MM.1S (cell line): ENCODE measurements at regions not wholly inside any gene's neighbourhood (a gene's known extent, or its start where the extent isn't known, plus 50 kb on each side); places are given as distances from the start of the nearest gene placed in this dataset.

Experiments
- DNase-seq: peaks from one replicate; pipeline ENCODE4 v3.0.0-alpha.2; 2015
- H2AFZ ChIP-seq: fragments of 300-600 bp; sonication (generic); 2 replicates; pipeline ENCODE4 v1.6.0; 2016; ENCODE audit warnings: antibody characterized with exemption, low read length
- H3F3A ChIP-seq: fragments of 300-600 bp; sonication (generic); 2 replicates; pipeline ENCODE4 v1.6.1; 2016; ENCODE audit warnings: mild to moderate bottlenecking, antibody characterized with exemption, low read length, moderate library complexity, mixed read lengths; ENCODE audit not compliant: insufficient read depth
- H3K27ac ChIP-seq: fragments of 300-600 bp; sonication (generic); 2 replicates; pipeline ENCODE4 v1.5.1; 2016; ENCODE audit warnings: mild to moderate bottlenecking, low read length
- H3K27me3 ChIP-seq: fragments of 300-600 bp; sonication (generic); replicated peaks from 2 replicates; pipeline ENCODE4 v1.6.0; 2016; ENCODE audit warnings: low read length; ENCODE audit not compliant: insufficient read depth
- H3K36me3 ChIP-seq: fragments of 300-600 bp; sonication (generic); replicated peaks from 2 replicates; pipeline ENCODE4 v1.6.1; 2016; ENCODE audit warnings: mild to moderate bottlenecking, low read length, mixed read lengths; ENCODE audit not compliant: insufficient read depth
- H3K4me1 ChIP-seq: fragments of 300-600 bp; sonication (generic); 2 replicates; pipeline ENCODE4 v1.6.1; 2016; ENCODE audit warnings: low read length, mixed read lengths
- H3K4me2 ChIP-seq: fragments of 300-600 bp; sonication (generic); 2 replicates; pipeline ENCODE4 v1.6.0; 2016; ENCODE audit warnings: low read depth, low read length
- H3K4me3 ChIP-seq: fragments of 300-600 bp; sonication (generic); 2 replicates; pipeline ENCODE4 v1.5.1; 2016; ENCODE audit warnings: low read length, mixed read lengths
- H3K79me2 ChIP-seq: fragments of 300-600 bp; sonication (generic); 2 replicates; pipeline ENCODE4 v1.6.1; 2016; ENCODE audit warnings: mixed run types, low read length, mixed read lengths
- H3K9ac ChIP-seq: fragments of 300-600 bp; sonication (generic); 2 replicates; pipeline ENCODE4 v1.6.1; 2016; ENCODE audit warnings: low read length, mixed read lengths
- H3K9me2 ChIP-seq: fragments of 300-600 bp; sonication (generic); replicated peaks from 2 replicates; pipeline ENCODE4 v1.6.1; 2016; ENCODE audit warnings: mild to moderate bottlenecking, low read length, mixed read lengths; ENCODE audit not compliant: insufficient read depth
- H3K9me3 ChIP-seq: fragments of 300-600 bp; sonication (generic); replicated peaks from 2 replicates; pipeline ENCODE4 v1.6.1; 2016; ENCODE audit warnings: mild to moderate bottlenecking, low read length, mixed read lengths; ENCODE audit not compliant: insufficient read depth
- H4K20me1 ChIP-seq: fragments of 300-600 bp; sonication (generic); 2 replicates; pipeline ENCODE4 v1.6.1; 2016; ENCODE audit warnings: mild to moderate bottlenecking, low read length, moderate library complexity, mixed read lengths; ENCODE audit not compliant: insufficient read depth
- EZH2 ChIP-seq: fragments of 300-600 bp; sonication (generic); optimal IDR thresholded peaks from 2 replicates; pipeline ENCODE3; 2017; ENCODE audit warnings: low read depth, mild to moderate bottlenecking, antibody characterized with exemption, low read length, mixed read lengths
- EZH2phosphoT487 ChIP-seq: fragments of 300-600 bp; sonication (generic); IDR thresholded peaks from 2 replicates; pipeline ENCODE4 v1.6.1; 2018; ENCODE audit warnings: antibody characterized with exemption, low read length
- TF ChIP-seq, protein P1 (sequence below): fragments of 300-600 bp; sonication (generic); IDR thresholded peaks from 2 replicates; pipeline ENCODE4 v1.5.1; 2016; ENCODE audit warnings: antibody characterized with exemption, low read length, mixed read lengths

DNA sequence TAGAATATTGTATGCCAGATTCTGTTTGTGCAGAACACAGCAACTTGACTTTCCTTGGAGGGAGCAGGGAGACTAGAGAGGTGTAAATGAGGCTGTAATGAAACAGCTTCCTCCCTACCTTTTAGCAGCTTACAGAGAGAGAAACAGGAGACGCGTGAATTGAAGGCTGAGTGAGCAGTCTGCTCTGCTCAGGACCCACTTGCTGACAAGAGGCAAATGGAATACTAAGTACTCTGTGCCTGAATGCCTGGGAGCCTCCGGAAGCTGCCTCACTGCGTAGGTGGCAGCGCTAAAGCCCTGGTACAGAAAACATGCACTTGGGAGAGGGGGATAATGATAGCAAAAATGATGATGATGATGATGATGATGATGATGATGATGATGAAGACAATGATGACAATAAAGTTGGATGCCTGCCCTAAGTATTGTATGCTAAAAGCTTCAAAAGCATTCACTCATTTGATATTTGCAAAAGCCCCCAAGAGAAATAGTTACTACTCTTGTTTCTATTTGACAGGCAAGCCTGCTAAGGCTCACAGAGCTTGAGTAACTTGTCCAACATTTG, 548.9 kb downstream of the NTRK3 start:
- Histone ChIP-seq H3K27ac (no peak overlapping the region), H3K4me1 (no peaks in the 10 kb centered on the region), H3K9ac (no peak overlapping the region), H3K79me2 (no peaks in the 10 kb centered on the region), H3K9me3 (no peaks in the 10 kb centered on the region), H4K20me1 (no peaks in the 10 kb centered on the region), H3K4me3 (no peak overlapping the region), H3K9me2 (no peaks in the 10 kb centered on the region), H3F3A (no peaks in the 10 kb centered on the region), H3K27me3 (no peaks in the 10 kb centered on the region), H2AFZ (no peak overlapping the region), H3K4me2 (no peak overlapping the region), H3K36me3 (no peaks in the 10 kb centered on the region)
- no peak for DNase-seq
- TF ChIP-seq, protein P1, sequence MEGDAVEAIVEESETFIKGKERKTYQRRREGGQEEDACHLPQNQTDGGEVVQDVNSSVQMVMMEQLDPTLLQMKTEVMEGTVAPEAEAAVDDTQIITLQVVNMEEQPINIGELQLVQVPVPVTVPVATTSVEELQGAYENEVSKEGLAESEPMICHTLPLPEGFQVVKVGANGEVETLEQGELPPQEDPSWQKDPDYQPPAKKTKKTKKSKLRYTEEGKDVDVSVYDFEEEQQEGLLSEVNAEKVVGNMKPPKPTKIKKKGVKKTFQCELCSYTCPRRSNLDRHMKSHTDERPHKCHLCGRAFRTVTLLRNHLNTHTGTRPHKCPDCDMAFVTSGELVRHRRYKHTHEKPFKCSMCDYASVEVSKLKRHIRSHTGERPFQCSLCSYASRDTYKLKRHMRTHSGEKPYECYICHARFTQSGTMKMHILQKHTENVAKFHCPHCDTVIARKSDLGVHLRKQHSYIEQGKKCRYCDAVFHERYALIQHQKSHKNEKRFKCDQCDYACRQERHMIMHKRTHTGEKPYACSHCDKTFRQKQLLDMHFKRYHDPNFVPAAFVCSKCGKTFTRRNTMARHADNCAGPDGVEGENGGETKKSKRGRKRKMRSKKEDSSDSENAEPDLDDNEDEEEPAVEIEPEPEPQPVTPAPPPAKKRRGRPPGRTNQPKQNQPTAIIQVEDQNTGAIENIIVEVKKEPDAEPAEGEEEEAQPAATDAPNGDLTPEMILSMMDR = no peak
- no peak for TF ChIP-seq EZH2phosphoT487
- TF ChIP-seq EZH2 = no peak

DNA sequence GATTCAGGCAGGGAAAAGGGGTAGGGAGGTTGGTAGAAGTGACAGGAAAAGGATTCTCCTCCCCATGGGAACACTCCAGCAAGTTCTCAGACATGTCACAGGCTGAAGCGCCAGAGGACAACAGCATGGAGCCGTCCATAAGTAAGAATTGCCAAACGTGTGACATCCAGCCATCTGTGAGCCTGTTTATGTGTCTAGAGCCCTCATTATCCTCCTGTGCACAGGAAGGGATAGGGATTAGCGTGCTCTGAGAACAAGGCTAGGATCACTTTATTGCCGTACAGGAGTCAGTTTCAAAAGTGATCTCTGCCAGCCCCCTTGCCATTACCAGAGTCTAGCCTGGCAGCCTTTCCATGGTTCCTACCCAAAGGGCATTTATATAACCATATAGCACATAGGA, 549.5 kb downstream of the NTRK3 start:
- H3K79me2 ChIP-seq = no peaks in the 10 kb centered on the region
- no peaks in the 10 kb centered on the region for H3K9me3 ChIP-seq
- H3K27ac ChIP-seq = no peak overlapping the region
- no peak overlapping the region for H3K9ac ChIP-seq
- no peaks in the 10 kb centered on the region for H4K20me1 ChIP-seq
- H3F3A ChIP-seq = no peaks in the 10 kb centered on the region
- TF ChIP-seq EZH2phosphoT487 (no peak), EZH2 (no peak)
- TF ChIP-seq, protein P1 = no peak
- no peaks in the 10 kb centered on the region for H3K9me2 ChIP-seq
- no peaks in the 10 kb centered on the region for H3K4me1 ChIP-seq
- H2AFZ ChIP-seq = no peak overlapping the region
- H3K4me3 ChIP-seq = no peak overlapping the region
- no peaks in the 10 kb centered on the region for H3K36me3 ChIP-seq
- no peak for DNase-seq
- no peaks in the 10 kb centered on the region for H3K27me3 ChIP-seq
- H3K4me2 ChIP-seq = no peak overlapping the region

GRCh38 chr15:87706001-87706400, 550.5 kb downstream of the NTRK3 start:
- no peaks in the 10 kb centered on the region for H3K79me2 ChIP-seq
- no peak overlapping the region for H2AFZ ChIP-seq
- H3K27ac ChIP-seq = no peak overlapping the region
- TF ChIP-seq EZH2phosphoT487 (no peak), EZH2 (no peak)
- TF ChIP-seq, protein P1 = no peak
- no peaks in the 10 kb centered on the region for H3K9me2 ChIP-seq
- H3K27me3 ChIP-seq = no peaks in the 10 kb centered on the region
- H3F3A ChIP-seq = no peaks in the 10 kb centered on the region
- H4K20me1 ChIP-seq = no peaks in the 10 kb centered on the region
- H3K9me3 ChIP-seq = no peaks in the 10 kb centered on the region
- no peaks in the 10 kb centered on the region for H3K4me1 ChIP-seq
- no peak for DNase-seq
- H3K36me3 ChIP-seq = no peaks in the 10 kb centered on the region
- no peak overlapping the region for H3K4me2 ChIP-seq
- no peak overlapping the region for H3K4me3 ChIP-seq
- no peak overlapping the region for H3K9ac ChIP-seq
